ENCODE measurements at regions not wholly inside any gene's neighbourhood (a gene's known extent, or its start where the extent isn't known, plus 50 kb on each side); places are given as distances from the start of the nearest gene placed in this dataset.
"Not testable (repeated sequence)": the region's sequence is repeated elsewhere in the genome, so short reads cannot be mapped to it uniquely, and the experiment has no call there.

GRCh38 chr9:67418496-67419079, 426.2 kb upstream of the SPATA31A3 start:
- TF ChIP-seq, protein P1, sequence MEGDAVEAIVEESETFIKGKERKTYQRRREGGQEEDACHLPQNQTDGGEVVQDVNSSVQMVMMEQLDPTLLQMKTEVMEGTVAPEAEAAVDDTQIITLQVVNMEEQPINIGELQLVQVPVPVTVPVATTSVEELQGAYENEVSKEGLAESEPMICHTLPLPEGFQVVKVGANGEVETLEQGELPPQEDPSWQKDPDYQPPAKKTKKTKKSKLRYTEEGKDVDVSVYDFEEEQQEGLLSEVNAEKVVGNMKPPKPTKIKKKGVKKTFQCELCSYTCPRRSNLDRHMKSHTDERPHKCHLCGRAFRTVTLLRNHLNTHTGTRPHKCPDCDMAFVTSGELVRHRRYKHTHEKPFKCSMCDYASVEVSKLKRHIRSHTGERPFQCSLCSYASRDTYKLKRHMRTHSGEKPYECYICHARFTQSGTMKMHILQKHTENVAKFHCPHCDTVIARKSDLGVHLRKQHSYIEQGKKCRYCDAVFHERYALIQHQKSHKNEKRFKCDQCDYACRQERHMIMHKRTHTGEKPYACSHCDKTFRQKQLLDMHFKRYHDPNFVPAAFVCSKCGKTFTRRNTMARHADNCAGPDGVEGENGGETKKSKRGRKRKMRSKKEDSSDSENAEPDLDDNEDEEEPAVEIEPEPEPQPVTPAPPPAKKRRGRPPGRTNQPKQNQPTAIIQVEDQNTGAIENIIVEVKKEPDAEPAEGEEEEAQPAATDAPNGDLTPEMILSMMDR (conservative IDR thresholded peaks at IDR 0.05 in 1 of 2, IDR thresholded peaks at IDR 0.05 in 1 of 2; ENCODE audit: low read depth in 1 of 2, low read length in 2 of 2), result not testable (repeated sequence)
- TF ChIP-seq EZH2 (IDR thresholded peaks at IDR 0.05; ENCODE audit: low read length, missing control alignments), result not testable (repeated sequence)

All from fibroblast of lung (primary cell).